Astrocyte of the spinal cord (primary cell): ENCODE measurements at regions not wholly inside any gene's neighbourhood (a gene's known extent, or its start where the extent isn't known, plus 50 kb on each side); places are given as distances from the start of the nearest gene placed in this dataset.

ENCODE experiments used
- DNase-seq: peaks from one replicate; pipeline ENCODE4 v3.0.0; 2011; ENCODE audit warnings: low read depth, low spot score
- H3K4me3 ChIP-seq: 2 replicates; pipeline ENCODE4 v1.5.1; 2011; ENCODE audit warnings: low read depth, mild to moderate bottlenecking, low read length, moderate library complexity
- CTCF ChIP-seq: IDR thresholded peaks from 2 replicates; pipeline ENCODE4 v1.5.1; 2012; ENCODE audit warnings: low read depth, mild to moderate bottlenecking, low read length, inconsistent platforms
- in situ Hi-C: cut with HindIII; loops from 2 replicates; pipeline ENCODE4 v1.10.0; 2017; ENCODE audit warnings: low sequenced_read_pairs

GRCh38 chr1:242723044-242723716, 198.7 kb upstream of the PLD5 start:
- TF ChIP-seq CTCF = no peak
- DNase-seq = no peak
- H3K4me3 ChIP-seq = no peak overlapping the region
- in situ Hi-C loops = no loop called here

- DNase-seq = no peak
- no peak overlapping the region for H3K4me3 ChIP-seq
- in situ Hi-C loops = no loop called here
- no peak for TF ChIP-seq CTCF
Observed at GRCh38 chr1:242718967-242719366, 194.5 kb upstream of the PLD5 start.

GRCh38 chr1:242712248-242712647, 187.8 kb upstream of the PLD5 start:
- in situ Hi-C loops = no loop called here
- no peak for DNase-seq
- no peak overlapping the region for H3K4me3 ChIP-seq
- no peak for TF ChIP-seq CTCF

- in situ Hi-C loops = no loop called here
- no peak overlapping the region for H3K4me3 ChIP-seq
Observed at GRCh38 chr1:242710847-242711246, 186.3 kb upstream of the PLD5 start.

GRCh38 chr1:242710286-242710685, 185.8 kb upstream of the PLD5 start:
- no peak for DNase-seq
- in situ Hi-C loops = no loop called here
- H3K4me3 ChIP-seq = no peak overlapping the region
- TF ChIP-seq CTCF = no peak

More at GRCh38 chr1:242710847-242711246, 186.3 kb upstream of the PLD5 start:
- DNase-seq = no peak
- TF ChIP-seq CTCF = no peak

GRCh38 chr1:242703467-242703866, 179.0 kb upstream of the PLD5 start:
- DNase-seq = no peak
- in situ Hi-C loops = no loop called here
- H3K4me3 ChIP-seq = no peak overlapping the region
- TF ChIP-seq CTCF = no peak
